Left cardiac atrium (tissue), 4 donors: ENCODE measurements at regions not wholly inside any gene's neighbourhood (a gene's known extent, or its start where the extent isn't known, plus 50 kb on each side); places are given as distances from the start of the nearest gene placed in this dataset.
"Not testable (repeated sequence)": the region's sequence is repeated elsewhere in the genome, so short reads cannot be mapped to it uniquely, and the experiment has no call there.

Experiments used
- ATAC-seq, 2 donors: fragments of 200-7000 bp; cut with Tn5 transposase; one replicate each; pipeline ENCODE4 v1.9.1; 2020; ENCODE audit warnings: mild to moderate bottlenecking in 2 of 2, moderate library complexity in 2 of 2
- DNase-seq: peaks from one replicate; pipeline ENCODE4 v3.0.0-alpha.2; 2020
- intact Hi-C, 2 donors: fragments of 100-400 bp; cut with DNase I; formaldehyde crosslinking; loops; one replicate each; pipeline versions ENCODE4 v1.14.1 to v1.15.1; 2022 to 2023
- donor health status: DM: no; HTN: yes; CAD: no.
- donor health status: DM: no; HTN: yes; CAD: no; lungs with severe emphysema.
- donor health status: DM: yes; HTN: yes; CAD: no.
- donor health status: Dilated cardiomyopathy.

GRCh38 chr4:188754372-188755002 lies 615.2 kb downstream of the TRIML1 start:
- DNase-seq (no peak), ATAC-seq (no peak)
- intact Hi-C loops: no loop called here

GRCh38 chr4:188767496-188767895 lies 628.3 kb downstream of the TRIML1 start:
- no peak for DNase-seq
- intact Hi-C loops: no loop called here
- ATAC-seq: no peak

GRCh38 chr4:188778905-188779304 lies 639.7 kb downstream of the TRIML1 start:
- ATAC-seq (no peak), DNase-seq (no peak)
- intact Hi-C loops: no loop called here

GRCh38 chr4:188779581-188779980 lies 640.3 kb downstream of the TRIML1 start:
- intact Hi-C loops: no loop called here
- DNase-seq: no peak
- no peak for ATAC-seq

GRCh38 chr4:188780028-188780427 lies 640.8 kb downstream of the TRIML1 start:
- intact Hi-C loops: no loop called here
- ATAC-seq: no peak
- DNase-seq: no peak

GRCh38 chr4:188780686-188781085 lies 641.4 kb downstream of the TRIML1 start:
- intact Hi-C loops: no loop called here
- DNase-seq (no peak), ATAC-seq (no peak)

GRCh38 chr4:188781655-188782054 lies 642.4 kb downstream of the TRIML1 start:
- intact Hi-C loops: no loop called here
- DNase-seq (no peak), ATAC-seq (no peak)

- no peak for DNase-seq
- ATAC-seq: no peak
- intact Hi-C loops: no loop called here
Observed at GRCh38 chr4:188783175-188783574, 643.9 kb downstream of the TRIML1 start.

- DNase-seq: no peak
- intact Hi-C loops: no loop called here
- ATAC-seq: no peak
Observed at GRCh38 chr4:188783606-188784160, 644.4 kb downstream of the TRIML1 start.

GRCh38 chr4:188796600-188796999 lies 657.4 kb downstream of the TRIML1 start:
- DNase-seq, intact Hi-C loops, ATAC-seq: not testable (repeated sequence)

GRCh38 chr4:188797011-188797410 lies 657.8 kb downstream of the TRIML1 start:
- intact Hi-C loops, DNase-seq, ATAC-seq: not testable (repeated sequence)

- ATAC-seq: no peak
- intact Hi-C loops: no loop called here
Observed at GRCh38 chr4:188804861-188805260, 665.6 kb downstream of the TRIML1 start.

GRCh38 chr4:188811121-188811520 lies 671.9 kb downstream of the TRIML1 start:
- ATAC-seq (no peak), DNase-seq (no peak)
- intact Hi-C loops: no loop called here

More at GRCh38 chr4:188804861-188805260, 665.6 kb downstream of the TRIML1 start:
- DNase-seq: no peak

- ATAC-seq (no peak), DNase-seq (no peak)
- intact Hi-C loops: no loop called here
Observed at GRCh38 chr4:188812644-188813043, 673.4 kb downstream of the TRIML1 start.

GRCh38 chr4:188818300-188818699 lies 679.1 kb downstream of the TRIML1 start:
- DNase-seq: no peak
- intact Hi-C loops: no loop called here

GRCh38 chr4:188819233-188819632 lies 680.0 kb downstream of the TRIML1 start:
- no peak for DNase-seq
- ATAC-seq: no peak
- intact Hi-C loops: no loop called here

More at GRCh38 chr4:188818300-188818699, 679.1 kb downstream of the TRIML1 start:
- ATAC-seq: no peak

- DNase-seq: no peak
- intact Hi-C loops: no loop called here
- ATAC-seq: no peak
Observed at GRCh38 chr4:188821500-188821899, 682.3 kb downstream of the TRIML1 start.

GRCh38 chr4:188822698-188823097 lies 683.5 kb downstream of the TRIML1 start:
- DNase-seq (no peak), ATAC-seq (no peak)
- intact Hi-C loops: no loop called here

- DNase-seq (no peak), ATAC-seq (no peak)
- intact Hi-C loops: no loop called here
Observed at GRCh38 chr4:188824553-188824952, 685.3 kb downstream of the TRIML1 start.

- ATAC-seq (no peak), DNase-seq (no peak)
- intact Hi-C loops: no loop called here
Observed at GRCh38 chr4:188826393-188826792, 687.2 kb downstream of the TRIML1 start.

- intact Hi-C loops: no loop called here
- DNase-seq (no peak), ATAC-seq (no peak)
Observed at GRCh38 chr4:188839704-188840103, 700.5 kb downstream of the TRIML1 start.
